IMR-90 (cell line): ENCODE measurements at regions not wholly inside any gene's neighbourhood (a gene's known extent, or its start where the extent isn't known, plus 50 kb on each side); places are given as distances from the start of the nearest gene placed in this dataset.

Source experiments
- MAFK ChIP-seq: IDR thresholded peaks from 2 replicates; pipeline ENCODE4 v1.6.1; 2012; ENCODE audit warnings: low read depth, low read length, improper control_type of control experiment
- RFX5 ChIP-seq: IDR thresholded peaks from 2 replicates; pipeline ENCODE4 v1.8.0; 2012; ENCODE audit warnings: low read depth, mild to moderate bottlenecking, low read length, moderate library complexity
- SMC3 ChIP-seq: fragments of 150-350 bp; IDR thresholded peaks from 2 replicates; pipeline ENCODE4 v1.6.1; 2016; ENCODE audit warnings: low read depth, mild to moderate bottlenecking, antibody characterized with exemption, low read length, moderate library complexity
- TF ChIP-seq, protein P1 (sequence below): conservative IDR thresholded peaks from 2 replicates; pipeline ENCODE4 v1.5.1; 2012; ENCODE audit warnings: mild to moderate bottlenecking, low read depth, low read length, improper control_type of control experiment

DNA sequence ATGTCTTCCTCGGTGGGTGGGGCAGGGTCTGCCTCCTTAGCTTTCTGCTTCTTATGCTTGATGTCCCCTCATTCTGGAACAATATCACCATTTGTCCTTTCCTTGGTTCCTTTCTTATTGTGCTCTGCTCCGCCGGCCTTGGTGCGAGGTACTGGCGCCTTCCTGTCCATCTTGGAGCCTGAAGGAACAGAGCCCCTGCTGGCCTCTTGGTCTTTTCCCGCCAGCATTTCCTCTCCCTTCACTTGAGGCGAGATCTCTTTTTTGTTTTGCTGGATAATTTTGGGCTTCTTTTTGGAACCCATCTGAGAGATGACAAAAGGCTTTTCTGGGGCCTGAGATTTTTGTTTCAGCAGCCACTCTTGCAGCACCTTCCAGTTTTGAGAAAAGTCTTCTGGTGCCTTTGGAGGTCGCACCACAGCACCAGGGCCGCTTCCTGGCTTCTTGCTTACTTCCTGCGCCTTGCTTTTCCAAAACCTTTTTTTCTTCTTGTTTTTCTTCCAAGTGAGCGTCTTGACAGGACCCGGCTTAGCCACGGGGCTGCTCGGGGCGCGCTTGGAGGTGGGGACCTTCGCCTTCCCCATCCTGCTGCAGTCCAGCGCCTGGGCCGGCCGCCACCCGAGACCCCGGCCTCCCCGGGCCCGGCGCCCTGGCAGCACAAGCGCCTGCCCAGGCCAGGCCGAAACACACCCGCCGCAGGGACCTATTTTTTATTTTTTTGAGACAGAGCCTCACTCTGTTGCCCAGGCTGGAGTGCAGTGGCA lies 127.1 kb downstream of the KLF13 start:
- TF ChIP-seq SMC3 (no peak), MAFK (no peak), RFX5 (no peak)
- TF ChIP-seq, protein P1, sequence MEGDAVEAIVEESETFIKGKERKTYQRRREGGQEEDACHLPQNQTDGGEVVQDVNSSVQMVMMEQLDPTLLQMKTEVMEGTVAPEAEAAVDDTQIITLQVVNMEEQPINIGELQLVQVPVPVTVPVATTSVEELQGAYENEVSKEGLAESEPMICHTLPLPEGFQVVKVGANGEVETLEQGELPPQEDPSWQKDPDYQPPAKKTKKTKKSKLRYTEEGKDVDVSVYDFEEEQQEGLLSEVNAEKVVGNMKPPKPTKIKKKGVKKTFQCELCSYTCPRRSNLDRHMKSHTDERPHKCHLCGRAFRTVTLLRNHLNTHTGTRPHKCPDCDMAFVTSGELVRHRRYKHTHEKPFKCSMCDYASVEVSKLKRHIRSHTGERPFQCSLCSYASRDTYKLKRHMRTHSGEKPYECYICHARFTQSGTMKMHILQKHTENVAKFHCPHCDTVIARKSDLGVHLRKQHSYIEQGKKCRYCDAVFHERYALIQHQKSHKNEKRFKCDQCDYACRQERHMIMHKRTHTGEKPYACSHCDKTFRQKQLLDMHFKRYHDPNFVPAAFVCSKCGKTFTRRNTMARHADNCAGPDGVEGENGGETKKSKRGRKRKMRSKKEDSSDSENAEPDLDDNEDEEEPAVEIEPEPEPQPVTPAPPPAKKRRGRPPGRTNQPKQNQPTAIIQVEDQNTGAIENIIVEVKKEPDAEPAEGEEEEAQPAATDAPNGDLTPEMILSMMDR = no peak
